HepG2 (cell line): ENCODE measurements at regions not wholly inside any gene's neighbourhood (a gene's known extent, or its start where the extent isn't known, plus 50 kb on each side); places are given as distances from the start of the nearest gene placed in this dataset.

Source experiments
- CHD4 ChIP-seq: fragments of 200-600 bp; sonication (generic); IDR thresholded peaks from 2 replicates; pipeline ENCODE4 v1.7.0; 2017; ENCODE audit warnings: mild to moderate bottlenecking, low read length, borderline replicate concordance
- CREM ChIP-seq, 2 experiments: sonication (generic) in 1 of 2; formaldehyde crosslinking in 1 of 2; IDR thresholded peaks; 2 replicates each; pipeline versions ENCODE4 v1.4.0 to v1.6.1; 2016 to 2020; ENCODE audit warnings: antibody characterized with exemption in 1 of 2, mild to moderate bottlenecking in 1 of 2, missing genetic modification reagents in 1 of 2
- FOXM1 ChIP-seq: sonication (generic); formaldehyde crosslinking; IDR thresholded peaks from 2 replicates; pipeline ENCODE4 v1.5.0; 2020; ENCODE audit warnings: missing genetic modification reagents
- GABPA ChIP-seq, 2 experiments: IDR thresholded peaks; 2 replicates each; pipeline ENCODE4 v1.6.1; 2011 to 2016; ENCODE audit warnings: low read depth in 2 of 2, low read length in 1 of 2, missing biosample characterization in 1 of 2, missing genetic modification characterization in 1 of 2
- MTA1 ChIP-seq: sonication (generic); formaldehyde crosslinking; IDR thresholded peaks from 2 replicates; pipeline ENCODE4 v1.4.0; 2020; ENCODE audit warnings: missing genetic modification reagents, mild to moderate bottlenecking, borderline replicate concordance
- MXI1 ChIP-seq: IDR thresholded peaks from 3 replicates; pipeline ENCODE4 v1.6.1; 2012; ENCODE audit warnings: low read depth, low read length, inconsistent platforms, borderline replicate concordance
- SKI ChIP-seq: fragments of 450-650 bp; IDR thresholded peaks from one replicate; pipeline ENCODE4 v1.6.1; 2018; ENCODE audit warnings: mild to moderate bottlenecking; ENCODE audit not compliant: partially characterized antibody
- SOX13 ChIP-seq, 3 experiments: fragments of 450-650 bp in 1 of 3; sonication (generic) in 1 of 3; formaldehyde crosslinking in 1 of 3; IDR thresholded peaks in 2 of 3; conservative IDR thresholded peaks in 1 of 3; 2 replicates each; pipeline versions ENCODE4 v1.5.0 to v1.6.1; 2016 to 2020; ENCODE audit warnings: antibody characterized with exemption in 1 of 3, mild to moderate bottlenecking in 1 of 3, missing compliant biosample characterization in 1 of 3, missing genetic modification reagents in 1 of 3, moderate library complexity in 1 of 3
- ZNF180 ChIP-seq: sonication (generic); formaldehyde crosslinking; IDR thresholded peaks from 2 replicates; pipeline ENCODE4 v1.4.0; 2020; ENCODE audit warnings: low read depth, missing genetic modification reagents, borderline replicate concordance
- ZNF335 ChIP-seq: sonication (generic); formaldehyde crosslinking; IDR thresholded peaks from 2 replicates; pipeline ENCODE4 v1.4.0; 2020; ENCODE audit warnings: missing genetic modification reagents
- ZNF589 ChIP-seq: sonication (generic); formaldehyde crosslinking; conservative IDR thresholded peaks from 2 replicates; pipeline ENCODE4 v1.8.0; 2022; ENCODE audit warnings: mild to moderate bottlenecking, moderate library complexity, missing genetic modification reagents
- TF ChIP-seq, protein P1 (sequence below): sonication (generic); formaldehyde crosslinking; IDR thresholded peaks from 2 replicates; pipeline ENCODE4 v1.5.0; 2020; ENCODE audit warnings: mild to moderate bottlenecking, missing genetic modification reagents, moderate library complexity
- TF ChIP-seq, protein P2 (sequence below): sonication (generic); formaldehyde crosslinking; IDR thresholded peaks from 2 replicates; pipeline ENCODE4 v1.5.1; 2020; ENCODE audit warnings: mild to moderate bottlenecking, missing genetic modification reagents

DNA sequence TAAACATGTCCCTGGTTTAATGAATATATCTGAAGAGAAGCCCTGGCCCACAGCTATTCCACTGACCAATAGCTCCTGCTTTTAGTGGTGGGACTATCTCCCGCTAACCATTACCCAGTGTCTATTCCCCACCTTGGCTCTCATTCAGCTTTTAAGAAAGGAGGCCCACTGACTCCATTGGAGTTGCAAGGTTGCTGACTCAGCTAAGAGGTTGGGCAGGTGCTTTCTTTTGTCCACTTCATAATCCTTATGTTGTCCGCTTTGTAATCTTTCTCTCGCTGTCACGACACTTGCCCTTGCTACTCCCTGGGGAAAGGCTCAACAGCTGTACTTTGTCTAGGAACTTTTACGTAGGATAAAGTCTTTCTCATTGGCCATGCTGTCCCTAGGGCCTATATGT is 453.4 kb upstream of the CCDC196 start:
- TF ChIP-seq SOX13 (IDR thresholded peaks at IDR 0.05) (no peak), SOX13 (CRISPR knock-in tag; conservative IDR thresholded peaks at IDR 0.05 in 1 of 2, IDR thresholded peaks at IDR 0.05 in 1 of 2) (no peak), SKI (no peak), MTA1 (no peak), ZNF589 (CRISPR knock-in tag) (no peak), FOXM1 (no peak), CHD4 (no peak), ZNF180 (CRISPR knock-in tag) (no peak), ZNF335 (no peak), CREM (IDR thresholded peaks at IDR 0.05) (no peak), CREM (CRISPR knock-in tag; IDR thresholded peaks at IDR 0.05) (no peak), GABPA (IDR thresholded peaks at IDR 0.05; ENCODE audit: low read depth, low read length) (no peak), GABPA (CRISPR knock-in tag; IDR thresholded peaks at IDR 0.05; ENCODE audit: low read depth) (no peak), MXI1 (no peak)
- TF ChIP-seq, protein P1, sequence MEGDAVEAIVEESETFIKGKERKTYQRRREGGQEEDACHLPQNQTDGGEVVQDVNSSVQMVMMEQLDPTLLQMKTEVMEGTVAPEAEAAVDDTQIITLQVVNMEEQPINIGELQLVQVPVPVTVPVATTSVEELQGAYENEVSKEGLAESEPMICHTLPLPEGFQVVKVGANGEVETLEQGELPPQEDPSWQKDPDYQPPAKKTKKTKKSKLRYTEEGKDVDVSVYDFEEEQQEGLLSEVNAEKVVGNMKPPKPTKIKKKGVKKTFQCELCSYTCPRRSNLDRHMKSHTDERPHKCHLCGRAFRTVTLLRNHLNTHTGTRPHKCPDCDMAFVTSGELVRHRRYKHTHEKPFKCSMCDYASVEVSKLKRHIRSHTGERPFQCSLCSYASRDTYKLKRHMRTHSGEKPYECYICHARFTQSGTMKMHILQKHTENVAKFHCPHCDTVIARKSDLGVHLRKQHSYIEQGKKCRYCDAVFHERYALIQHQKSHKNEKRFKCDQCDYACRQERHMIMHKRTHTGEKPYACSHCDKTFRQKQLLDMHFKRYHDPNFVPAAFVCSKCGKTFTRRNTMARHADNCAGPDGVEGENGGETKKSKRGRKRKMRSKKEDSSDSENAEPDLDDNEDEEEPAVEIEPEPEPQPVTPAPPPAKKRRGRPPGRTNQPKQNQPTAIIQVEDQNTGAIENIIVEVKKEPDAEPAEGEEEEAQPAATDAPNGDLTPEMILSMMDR (CRISPR knock-in tag), result no peak
- TF ChIP-seq, protein P2, sequence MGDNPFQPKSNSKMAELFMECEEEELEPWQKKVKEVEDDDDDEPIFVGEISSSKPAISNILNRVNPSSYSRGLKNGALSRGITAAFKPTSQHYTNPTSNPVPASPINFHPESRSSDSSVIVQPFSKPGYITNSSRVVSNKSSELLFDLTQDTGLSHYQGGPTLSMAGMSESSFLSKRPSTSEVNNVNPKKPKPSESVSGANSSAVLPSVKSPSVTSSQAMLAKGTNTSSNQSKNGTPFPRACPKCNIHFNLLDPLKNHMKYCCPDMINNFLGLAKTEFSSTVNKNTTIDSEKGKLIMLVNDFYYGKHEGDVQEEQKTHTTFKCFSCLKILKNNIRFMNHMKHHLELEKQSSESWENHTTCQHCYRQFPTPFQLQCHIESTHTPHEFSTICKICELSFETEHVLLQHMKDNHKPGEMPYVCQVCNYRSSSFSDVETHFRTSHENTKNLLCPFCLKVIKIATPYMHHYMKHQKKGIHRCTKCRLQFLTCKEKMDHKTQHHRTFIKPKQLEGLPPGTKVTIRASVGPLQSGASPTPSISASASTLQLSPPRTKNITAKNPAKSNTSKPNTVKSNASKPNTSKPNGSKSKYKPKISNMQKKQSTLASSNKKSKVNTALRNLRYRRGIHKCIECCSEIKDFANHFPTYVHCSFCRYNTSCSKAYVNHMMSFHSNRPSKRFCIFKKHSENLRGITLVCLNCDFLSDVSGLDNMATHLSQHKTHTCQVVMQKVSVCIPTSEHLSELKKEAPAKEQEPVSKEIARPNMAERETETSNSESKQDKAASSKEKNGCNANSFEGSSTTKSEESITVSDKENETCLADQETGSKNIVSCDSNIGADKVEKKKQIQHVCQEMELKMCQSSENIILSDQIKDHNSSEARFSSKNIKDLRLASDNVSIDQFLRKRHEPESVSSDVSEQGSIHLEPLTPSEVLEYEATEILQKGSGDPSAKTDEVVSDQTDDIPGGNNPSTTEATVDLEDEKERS (CRISPR knock-in tag), result no peak
